ENCODE measurements at regions not wholly inside any gene's neighbourhood (a gene's known extent, or its start where the extent isn't known, plus 50 kb on each side); places are given as distances from the start of the nearest gene placed in this dataset.

DNA sequence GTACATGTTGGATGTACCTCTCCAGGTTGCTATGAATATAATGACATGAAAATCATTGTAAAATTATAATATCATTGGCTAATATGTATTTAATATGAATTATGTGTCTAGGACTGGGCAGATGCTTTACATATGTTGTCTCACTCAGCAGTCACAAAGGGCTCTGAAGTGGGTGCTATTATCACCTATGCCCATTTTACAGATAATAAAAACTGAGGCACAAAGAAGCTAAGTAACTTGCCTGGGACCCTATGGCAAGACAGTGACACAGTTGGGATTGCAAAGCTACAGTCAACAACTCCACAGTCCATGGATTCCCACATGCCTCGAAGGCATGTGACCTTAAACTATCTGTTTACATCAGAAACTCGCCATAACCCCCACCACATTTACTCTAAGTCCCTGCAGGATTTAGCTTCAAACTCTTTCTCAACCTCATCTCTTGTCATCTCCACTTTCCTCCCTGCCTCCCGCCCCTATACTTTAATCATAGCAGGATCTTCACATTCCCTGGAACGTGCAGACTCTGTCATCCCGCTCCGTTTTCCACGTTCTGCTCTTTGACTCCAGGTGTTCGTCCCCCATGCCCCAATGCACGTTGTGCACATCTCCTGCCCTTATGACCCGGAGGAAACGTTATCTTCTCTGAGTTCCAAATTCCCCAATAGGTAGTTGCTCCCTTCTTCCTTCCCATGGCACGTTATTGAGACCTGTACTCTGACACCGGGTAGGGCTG lies 143.0 kb upstream of the NRIP1 start:
- Histone ChIP-seq H2AFZ (ENCODE audit: low read length) (no peak overlapping the region), H3K4me1 (ENCODE audit: insufficient read depth, low read length) (peaks cover 88% of the 10 kb centered on the region), H3K4me2 (ENCODE audit: low read depth, low read length) (no peak overlapping the region), H3K79me2 (ENCODE audit: insufficient read depth, low read length) (no peaks in the 10 kb centered on the region), H3K9ac (ENCODE audit: insufficient read depth, low read depth, low read length) (no peak overlapping the region), H3K27ac (ENCODE audit: extremely low read length, insufficient read depth, low read length) (no peak overlapping the region), H3K27me3 (ENCODE audit: control insufficient read depth in 1 of 2, insufficient read depth in 2 of 2, low read length in 2 of 2) (no peaks in the 10 kb centered on the region), H3K9me3 (ENCODE audit: low read length) (no peaks in the 10 kb centered on the region), H3K4me3 (replicated peaks in 1 of 3; ENCODE audit: insufficient read depth in 1 of 3, low read depth in 2 of 3, low read length in 3 of 3) (no peak overlapping the region), H3K36me3 (replicated peaks in 1 of 2; ENCODE audit: control insufficient read depth in 1 of 2, insufficient read depth in 2 of 2, low read length in 2 of 2) (no peaks in the 10 kb centered on the region), H4K20me1 (ENCODE audit: insufficient read depth, low read length) (no peaks in the 10 kb centered on the region)
- ChIA-PET CTCF (ENCODE audit: low intra/inter-chr PET ratio, low total read pairs) (no interaction called here), POLR2A (no interaction called here)
- FAIRE-seq (no peak), ATAC-seq (no peak), DNase-seq (ENCODE audit: low spot score) (no peak)
- intact Hi-C loops (cut with micrococcal nuclease; ENCODE audit: unreplicated experiment) (no loop called here), in situ Hi-C loops (cut with HindIII; ENCODE audit: extremely low pct_ligation_motif_present, low pct_unique_long_range_greater_than_20kb) (loop anchor here (5.0 kb wide), 1 partner anchor 66 kb away; no protein-coding TSS in a partner anchor)
- 0 out of 2 replicates have a peak, but pooled peaks have one; percentile 13 for TF ChIP-seq ZMYM3 (CRISPR knock-in tag; IDR thresholded peaks at IDR 0.05)
- TF ChIP-seq ZNF629 (CRISPR knock-in tag; conservative IDR thresholded peaks at IDR 0.05), result peak; percentile 83
- TF ChIP-seq ZMYM4 (CRISPR knock-in tag; IDR thresholded peaks at IDR 0.05), result 0 out of 2 replicates have a peak, but pooled peaks have one; percentile 16
- no peak for TF ChIP-seq PLRG1 (conservative IDR thresholded peaks at IDR 0.05)
- no peak for TF ChIP-seq RBM22 (optimal IDR thresholded peaks at IDR 0.05; ENCODE audit: low read length)
- TF ChIP-seq, protein P1, sequence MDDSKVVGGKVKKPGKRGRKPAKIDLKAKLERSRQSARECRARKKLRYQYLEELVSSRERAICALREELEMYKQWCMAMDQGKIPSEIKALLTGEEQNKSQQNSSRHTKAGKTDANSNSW (CRISPR knock-in tag; IDR thresholded peaks at IDR 0.05; ENCODE audit: borderline replicate concordance), result no peak
- no peak for TF ChIP-seq NR1H2 (CRISPR knock-in tag; IDR thresholded peaks at IDR 0.05; ENCODE audit: borderline replicate concordance, low read depth)
- 96% methylated on average over 13 of the region's 13 CpGs for WGBS (ENCODE audit: low lambda C conversion rate)
- BruUV-seq (replicated peaks), result no TSS peak

DNA sequence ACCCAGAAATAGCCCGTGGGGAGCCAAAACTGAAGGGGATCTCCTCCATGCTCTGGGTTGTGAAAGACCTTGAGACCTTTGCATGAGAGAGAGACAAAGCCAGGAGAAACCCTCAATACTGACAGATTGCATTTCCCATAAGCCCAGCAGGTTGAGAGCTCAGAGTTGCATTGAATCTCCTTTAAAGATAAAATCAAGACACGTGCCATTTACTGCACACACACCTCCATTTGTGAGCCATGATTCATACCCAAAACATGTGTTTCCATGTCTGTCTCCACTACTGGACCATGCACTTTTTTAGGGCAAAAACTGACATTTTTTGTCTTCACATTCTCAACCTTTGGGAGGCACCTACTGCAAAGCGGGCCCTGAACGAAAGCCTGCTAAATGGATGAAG lies 144.0 kb upstream of the NRIP1 start:
- Histone ChIP-seq H3K4me1 (ENCODE audit: insufficient read depth, low read length) (peaks cover 88% of the 10 kb centered on the region), H3K36me3 (replicated peaks in 1 of 2; ENCODE audit: control insufficient read depth in 1 of 2, insufficient read depth in 2 of 2, low read length in 2 of 2) (no peaks in the 10 kb centered on the region), H2AFZ (ENCODE audit: low read length) (no peak overlapping the region), H3K27ac (ENCODE audit: extremely low read length, insufficient read depth, low read length) (no peak overlapping the region), H3K9me3 (ENCODE audit: low read length) (no peaks in the 10 kb centered on the region), H3K79me2 (ENCODE audit: insufficient read depth, low read length) (no peaks in the 10 kb centered on the region), H3K4me2 (ENCODE audit: low read depth, low read length) (no peak overlapping the region), H3K27me3 (ENCODE audit: control insufficient read depth in 1 of 2, insufficient read depth in 2 of 2, low read length in 2 of 2) (no peaks in the 10 kb centered on the region), H3K4me3 (replicated peaks in 1 of 3; ENCODE audit: insufficient read depth in 1 of 3, low read depth in 2 of 3, low read length in 3 of 3) (no peak overlapping the region), H4K20me1 (ENCODE audit: insufficient read depth, low read length) (no peaks in the 10 kb centered on the region), H3K9ac (ENCODE audit: insufficient read depth, low read depth, low read length) (no peak overlapping the region)
- DNase-seq (ENCODE audit: low spot score), result no peak
- no peak for FAIRE-seq
- no peak for ATAC-seq
- in situ Hi-C loops (cut with HindIII; ENCODE audit: extremely low pct_ligation_motif_present, low pct_unique_long_range_greater_than_20kb), result loop anchor here (5.0 kb wide), 1 partner anchor 66 kb away; no protein-coding TSS in a partner anchor
- TF ChIP-seq HDAC6 (IDR thresholded peaks at IDR 0.05; ENCODE audit: low read depth, low read length) (no peak), ZC3H4 (CRISPR knock-in tag; IDR thresholded peaks at IDR 0.05; ENCODE audit: borderline replicate concordance) (no peak), HOXA7 (CRISPR knock-in tag; IDR thresholded peaks at IDR 0.05) (no peak)
- TF ChIP-seq, protein P1 (CRISPR knock-in tag; IDR thresholded peaks at IDR 0.05; ENCODE audit: borderline replicate concordance), result no peak
- TF ChIP-seq, protein P2, sequence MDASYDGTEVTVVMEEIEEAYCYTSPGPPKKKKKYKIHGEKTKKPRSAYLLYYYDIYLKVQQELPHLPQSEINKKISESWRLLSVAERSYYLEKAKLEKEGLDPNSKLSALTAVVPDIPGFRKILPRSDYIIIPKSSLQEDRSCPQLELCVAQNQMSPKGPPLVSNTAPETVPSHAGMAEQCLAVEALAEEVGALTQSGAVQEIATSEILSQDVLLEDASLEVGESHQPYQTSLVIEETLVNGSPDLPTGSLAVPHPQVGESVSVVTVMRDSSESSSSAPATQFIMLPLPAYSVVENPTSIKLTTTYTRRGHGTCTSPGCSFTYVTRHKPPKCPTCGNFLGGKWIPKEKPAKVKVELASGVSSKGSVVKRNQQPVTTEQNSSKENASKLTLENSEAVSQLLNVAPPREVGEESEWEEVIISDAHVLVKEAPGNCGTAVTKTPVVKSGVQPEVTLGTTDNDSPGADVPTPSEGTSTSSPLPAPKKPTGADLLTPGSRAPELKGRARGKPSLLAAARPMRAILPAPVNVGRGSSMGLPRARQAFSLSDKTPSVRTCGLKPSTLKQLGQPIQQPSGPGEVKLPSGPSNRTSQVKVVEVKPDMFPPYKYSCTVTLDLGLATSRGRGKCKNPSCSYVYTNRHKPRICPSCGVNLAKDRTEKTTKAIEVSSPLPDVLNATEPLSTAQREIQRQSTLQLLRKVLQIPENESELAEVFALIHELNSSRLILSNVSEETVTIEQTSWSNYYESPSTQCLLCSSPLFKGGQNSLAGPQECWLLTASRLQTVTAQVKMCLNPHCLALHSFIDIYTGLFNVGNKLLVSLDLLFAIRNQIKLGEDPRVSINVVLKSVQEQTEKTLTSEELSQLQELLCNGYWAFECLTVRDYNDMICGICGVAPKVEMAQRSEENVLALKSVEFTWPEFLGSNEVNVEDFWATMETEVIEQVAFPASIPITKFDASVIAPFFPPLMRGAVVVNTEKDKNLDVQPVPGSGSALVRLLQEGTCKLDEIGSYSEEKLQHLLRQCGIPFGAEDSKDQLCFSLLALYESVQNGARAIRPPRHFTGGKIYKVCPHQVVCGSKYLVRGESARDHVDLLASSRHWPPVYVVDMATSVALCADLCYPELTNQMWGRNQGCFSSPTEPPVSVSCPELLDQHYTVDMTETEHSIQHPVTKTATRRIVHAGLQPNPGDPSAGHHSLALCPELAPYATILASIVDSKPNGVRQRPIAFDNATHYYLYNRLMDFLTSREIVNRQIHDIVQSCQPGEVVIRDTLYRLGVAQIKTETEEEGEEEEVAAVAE (CRISPR knock-in tag; IDR thresholded peaks at IDR 0.05; ENCODE audit: borderline replicate concordance), result no peak
- TF ChIP-seq, protein P3, sequence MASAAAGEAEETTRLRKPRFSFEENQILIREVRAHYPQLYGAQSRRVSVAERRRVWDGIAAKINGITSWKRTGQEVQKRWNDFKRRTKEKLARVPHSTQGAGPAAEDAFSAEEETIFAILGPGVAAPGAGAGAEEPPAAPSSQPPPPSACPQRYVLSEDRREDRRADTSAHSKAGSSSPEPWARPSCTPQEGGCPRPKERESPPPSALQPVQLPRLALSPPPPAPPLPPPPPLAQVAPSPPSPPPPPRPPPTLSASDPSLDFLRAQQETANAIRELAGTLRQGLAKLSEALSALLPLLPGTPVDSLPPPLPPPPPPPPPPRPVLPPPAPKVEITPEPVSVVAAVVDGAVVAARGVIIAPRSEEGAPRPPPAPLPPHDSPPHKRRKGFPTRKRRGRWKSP (CRISPR knock-in tag; IDR thresholded peaks at IDR 0.05), result no peak
- ChIA-PET CTCF (ENCODE audit: low intra/inter-chr PET ratio, low total read pairs) (no interaction called here), POLR2A (no interaction called here)
- WGBS (ENCODE audit: low lambda C conversion rate), result 97% methylated on average over 3 of the region's 4 CpGs
- BruUV-seq (replicated peaks), result no TSS peak
- intact Hi-C loops (cut with micrococcal nuclease; ENCODE audit: unreplicated experiment), result no loop called here
